SH-SY5Y (cell line): ENCODE measurements at regions not wholly inside any gene's neighbourhood (a gene's known extent, or its start where the extent isn't known, plus 50 kb on each side); places are given as distances from the start of the nearest gene placed in this dataset.

Experiments used
- GATA2 ChIP-seq: IDR thresholded peaks from 2 replicates; pipeline ENCODE4 v1.6.1; 2011; ENCODE audit warnings: mild to moderate bottlenecking, low read depth, low read length
- GATA3 ChIP-seq: IDR thresholded peaks from 2 replicates; pipeline ENCODE4 v1.6.1; 2011; ENCODE audit warnings: low read depth, mild to moderate bottlenecking, low read length, moderate library complexity

DNA sequence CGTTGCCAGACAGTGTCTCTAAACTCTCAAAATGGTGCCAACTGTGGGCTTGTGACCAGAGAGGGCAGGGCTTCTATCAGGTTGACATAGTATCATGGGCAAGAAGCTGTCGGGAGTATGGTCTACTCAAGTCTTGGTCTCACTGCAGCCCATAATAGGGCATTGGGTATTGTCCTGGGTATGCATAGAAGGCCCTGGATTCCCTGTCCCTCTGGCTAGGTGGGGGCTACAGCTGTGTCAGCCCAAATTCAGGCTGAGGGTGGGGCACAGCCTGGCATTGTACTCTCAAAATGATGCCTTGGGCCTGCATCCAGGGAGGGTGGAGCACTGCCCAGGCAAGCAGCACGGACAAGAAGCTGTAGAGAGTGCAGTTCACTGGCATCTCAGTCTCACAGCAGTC is 408.8 kb upstream of the MAN1A1 start:
- TF ChIP-seq GATA3 (no peak), GATA2 (no peak)
